Panc1 (cell line): ENCODE measurements at regions not wholly inside any gene's neighbourhood (a gene's known extent, or its start where the extent isn't known, plus 50 kb on each side); places are given as distances from the start of the nearest gene placed in this dataset.

Source experiments
- ATAC-seq: fragments of 200-7000 bp; cut with Tn5 transposase; 2 replicates; pipeline ENCODE4 v1.9.1; 2020; ENCODE audit warnings: mild to moderate bottlenecking, moderate library complexity
- BruUV-seq: library from RNA; stranded (reverse); fragments of 400-500 nt; replicated peaks from 2 replicates; lab custom pipeline; 2021; lab: Mats Ljungman, UMichigan
- CTCF ChIA-PET: fragments of 300-600 bp; sonication (Branson Sonifier 250); formaldehyde crosslinking; loops from one replicate; lab custom pipeline; 2022; ENCODE audit warnings: antibody characterized with exemption; lab: Charles Lee
- POLR2A ChIA-PET: fragments of 300-600 bp; sonication (Branson Sonifier 250); formaldehyde crosslinking; loops from one replicate; lab custom pipeline; 2022; ENCODE audit warnings: antibody characterized with exemption; lab: Charles Lee
- DNase-seq: peaks from one replicate; pipeline ENCODE4 v3.0.0-alpha.2; 2010; ENCODE audit warnings: low read depth, low spot score
- H3K27ac ChIP-seq: 2 replicates; pipeline ENCODE4 v1.5.1; 2011; ENCODE audit warnings: mild to moderate bottlenecking, low read length, inconsistent platforms
- H3K27me3 ChIP-seq: fragments of 200-500 bp; sonication (Bioruptor generic); 2 replicates; pipeline ENCODE4 v1.6.0; 2014; ENCODE audit warnings: low read length, inconsistent platforms; ENCODE audit not compliant: control insufficient read depth, insufficient read depth
- H3K36me3 ChIP-seq: fragments of 200-500 bp; sonication (Bioruptor generic); 2 replicates; pipeline ENCODE4 v1.5.1; 2014; ENCODE audit warnings: inconsistent platforms, mild to moderate bottlenecking, low read length, moderate library complexity; ENCODE audit not compliant: control insufficient read depth, insufficient read depth
- H3K4me1 ChIP-seq: 2 replicates; pipeline ENCODE4 v1.5.1; 2011; ENCODE audit warnings: inconsistent platforms, mild to moderate bottlenecking, low read length, moderate library complexity; ENCODE audit not compliant: control insufficient read depth, insufficient read depth
- H3K4me3 ChIP-seq, 2 experiments: 2 replicates each; pipeline ENCODE4 v1.5.1; 2011 to 2012; ENCODE audit warnings: low read depth in 2 of 2, low read length in 2 of 2, mild to moderate bottlenecking in 2 of 2, inconsistent platforms in 1 of 2, moderate library complexity in 1 of 2
- H3K9me3 ChIP-seq: fragments of 200-500 bp; sonication (Bioruptor generic); 2 replicates; pipeline ENCODE4 v1.5.1; 2014; ENCODE audit warnings: low read depth, mild to moderate bottlenecking, inconsistent platforms, low read length, moderate library complexity; ENCODE audit not compliant: control insufficient read depth, insufficient read depth
- CTCF ChIP-seq: fragments of 450-650 bp; IDR thresholded peaks from 2 replicates; pipeline ENCODE4 v1.5.1; 2017; ENCODE audit warnings: mild to moderate bottlenecking
- POLR2AphosphoS5 ChIP-seq: IDR thresholded peaks from 2 replicates; pipeline ENCODE4 v1.6.1; 2012; ENCODE audit warnings: mild to moderate bottlenecking, low read depth, low read length, moderate library complexity
- SIN3A ChIP-seq: IDR thresholded peaks from 2 replicates; pipeline ENCODE4 v1.6.1; 2012; ENCODE audit warnings: low read depth, mild to moderate bottlenecking, low read length, moderate library complexity, borderline replicate concordance; ENCODE audit not compliant: insufficient read depth
- TCF7L2 ChIP-seq: IDR thresholded peaks from 2 replicates; pipeline ENCODE4 v1.6.1; 2011; ENCODE audit warnings: mild to moderate bottlenecking, low read depth, low read length, inconsistent platforms
- in situ Hi-C: cut with HindIII; loops from 2 replicates; pipeline ENCODE4 v1.10.0; 2016; ENCODE audit warnings: low sequenced_read_pairs, low pct_unique_long_range_greater_than_20kb
- intact Hi-C: fragments of 100-400 bp; cut with micrococcal nuclease; formaldehyde crosslinking; loops from one replicate; pipeline ENCODE4 v1.10.0; 2022; ENCODE audit not compliant: unreplicated experiment
- TF ChIP-seq, protein P1 (sequence below), 2 experiments: IDR thresholded peaks; 2 replicates each; pipeline ENCODE4 v1.6.1; 2011 to 2012; ENCODE audit warnings: low read depth in 2 of 2, control low read depth in 1 of 2, low read length in 1 of 2, mild to moderate bottlenecking in 1 of 2, moderate library complexity in 1 of 2; ENCODE audit not compliant: insufficient read depth in 1 of 2

- TF ChIP-seq POLR2AphosphoS5: no peak
These were observed 108.5 kb downstream of the GAS1 start (continued) for GRCh38 chr9:86838519-86839497.

- Histone ChIP-seq H3K27me3 (no peaks in the 10 kb centered on the region), H3K4me1 (no peaks in the 10 kb centered on the region), H3K4me3 (no peak overlapping the region), H3K36me3 (no peaks in the 10 kb centered on the region), H3K27ac (no peak overlapping the region), H3K9me3 (no peaks in the 10 kb centered on the region)
- intact Hi-C loops: no loop called here
- ChIA-PET POLR2A (no interaction called here), CTCF (no interaction called here)
- TF ChIP-seq SIN3A (no peak), POLR2AphosphoS5 (no peak), TCF7L2 (no peak), CTCF (no peak)
- TF ChIP-seq, protein P1, sequence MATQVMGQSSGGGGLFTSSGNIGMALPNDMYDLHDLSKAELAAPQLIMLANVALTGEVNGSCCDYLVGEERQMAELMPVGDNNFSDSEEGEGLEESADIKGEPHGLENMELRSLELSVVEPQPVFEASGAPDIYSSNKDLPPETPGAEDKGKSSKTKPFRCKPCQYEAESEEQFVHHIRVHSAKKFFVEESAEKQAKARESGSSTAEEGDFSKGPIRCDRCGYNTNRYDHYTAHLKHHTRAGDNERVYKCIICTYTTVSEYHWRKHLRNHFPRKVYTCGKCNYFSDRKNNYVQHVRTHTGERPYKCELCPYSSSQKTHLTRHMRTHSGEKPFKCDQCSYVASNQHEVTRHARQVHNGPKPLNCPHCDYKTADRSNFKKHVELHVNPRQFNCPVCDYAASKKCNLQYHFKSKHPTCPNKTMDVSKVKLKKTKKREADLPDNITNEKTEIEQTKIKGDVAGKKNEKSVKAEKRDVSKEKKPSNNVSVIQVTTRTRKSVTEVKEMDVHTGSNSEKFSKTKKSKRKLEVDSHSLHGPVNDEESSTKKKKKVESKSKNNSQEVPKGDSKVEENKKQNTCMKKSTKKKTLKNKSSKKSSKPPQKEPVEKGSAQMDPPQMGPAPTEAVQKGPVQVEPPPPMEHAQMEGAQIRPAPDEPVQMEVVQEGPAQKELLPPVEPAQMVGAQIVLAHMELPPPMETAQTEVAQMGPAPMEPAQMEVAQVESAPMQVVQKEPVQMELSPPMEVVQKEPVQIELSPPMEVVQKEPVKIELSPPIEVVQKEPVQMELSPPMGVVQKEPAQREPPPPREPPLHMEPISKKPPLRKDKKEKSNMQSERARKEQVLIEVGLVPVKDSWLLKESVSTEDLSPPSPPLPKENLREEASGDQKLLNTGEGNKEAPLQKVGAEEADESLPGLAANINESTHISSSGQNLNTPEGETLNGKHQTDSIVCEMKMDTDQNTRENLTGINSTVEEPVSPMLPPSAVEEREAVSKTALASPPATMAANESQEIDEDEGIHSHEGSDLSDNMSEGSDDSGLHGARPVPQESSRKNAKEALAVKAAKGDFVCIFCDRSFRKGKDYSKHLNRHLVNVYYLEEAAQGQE (IDR thresholded peaks at IDR 0.05; ENCODE audit: insufficient read depth in 1 of 2, low read depth in 2 of 2, low read length in 1 of 2): no peak
- in situ Hi-C loops: no loop called here
- no peak for DNase-seq
- no TSS peak for BruUV-seq
- no peak for ATAC-seq
These were observed 110.0 kb downstream of the GAS1 start for GRCh38 chr9:86837345-86837744.

- no TSS peak for BruUV-seq
- no peak overlapping the region for H3K27ac ChIP-seq
- H3K27me3 ChIP-seq: no peaks in the 10 kb centered on the region
- DNase-seq (no peak), ATAC-seq (no peak)
- no peaks in the 10 kb centered on the region for H3K4me1 ChIP-seq
- in situ Hi-C loops: no loop called here
- no peaks in the 10 kb centered on the region for H3K36me3 ChIP-seq
- H3K4me3 ChIP-seq: no peak overlapping the region
- no peaks in the 10 kb centered on the region for H3K9me3 ChIP-seq
- intact Hi-C loops: no loop called here
- ChIA-PET CTCF (no interaction called here), POLR2A (no interaction called here)
- TF ChIP-seq TCF7L2 (no peak), CTCF (no peak), POLR2AphosphoS5 (no peak), SIN3A (no peak)
- TF ChIP-seq, protein P1 (IDR thresholded peaks at IDR 0.05; ENCODE audit: insufficient read depth in 1 of 2, low read depth in 2 of 2, low read length in 1 of 2): no peak
These were observed 110.5 kb downstream of the GAS1 start for GRCh38 chr9:86836797-86837196.
